Astrocyte of the cerebellum (primary cell): ENCODE measurements at regions not wholly inside any gene's neighbourhood (a gene's known extent, or its start where the extent isn't known, plus 50 kb on each side); places are given as distances from the start of the nearest gene placed in this dataset.

Experiments
- DNase-seq: peaks from one replicate; pipeline ENCODE4 v3.0.0-alpha.2; 2011; ENCODE audit warnings: low read depth
- H3K4me3 ChIP-seq: 2 replicates; pipeline ENCODE4 v1.5.1; 2011; ENCODE audit warnings: mild to moderate bottlenecking, low read depth, low read length, moderate library complexity
- in situ Hi-C: cut with HindIII; loops from 2 replicates; pipeline ENCODE4 v1.10.0; 2017; ENCODE audit warnings: low sequenced_read_pairs
- TF ChIP-seq, protein P1 (sequence below): IDR thresholded peaks from 2 replicates; pipeline ENCODE4 v1.5.1; 2012; ENCODE audit warnings: low read length, low read depth, moderate library complexity, mild to moderate bottlenecking; ENCODE audit errors: missing control alignments

DNA sequence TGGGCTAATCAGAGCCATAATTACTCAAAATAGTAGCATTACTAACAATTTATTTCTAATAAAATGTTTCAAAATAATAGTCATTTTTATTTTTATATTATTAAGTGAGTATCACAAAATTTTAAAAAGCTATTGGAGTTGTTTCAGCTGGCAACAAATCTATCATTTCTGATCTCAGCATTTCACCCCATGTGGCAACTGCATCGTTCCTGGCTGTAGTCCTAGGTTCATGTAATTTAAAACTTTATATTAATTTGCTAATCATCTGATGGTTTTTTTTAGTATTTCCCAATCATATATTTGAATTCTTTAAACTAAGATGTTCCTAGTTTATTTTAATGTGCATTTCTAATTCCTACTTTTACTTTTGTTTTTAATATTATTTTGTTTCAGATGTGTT, 293.0 kb upstream of the AKR1E2 start:
- TF ChIP-seq, protein P1, sequence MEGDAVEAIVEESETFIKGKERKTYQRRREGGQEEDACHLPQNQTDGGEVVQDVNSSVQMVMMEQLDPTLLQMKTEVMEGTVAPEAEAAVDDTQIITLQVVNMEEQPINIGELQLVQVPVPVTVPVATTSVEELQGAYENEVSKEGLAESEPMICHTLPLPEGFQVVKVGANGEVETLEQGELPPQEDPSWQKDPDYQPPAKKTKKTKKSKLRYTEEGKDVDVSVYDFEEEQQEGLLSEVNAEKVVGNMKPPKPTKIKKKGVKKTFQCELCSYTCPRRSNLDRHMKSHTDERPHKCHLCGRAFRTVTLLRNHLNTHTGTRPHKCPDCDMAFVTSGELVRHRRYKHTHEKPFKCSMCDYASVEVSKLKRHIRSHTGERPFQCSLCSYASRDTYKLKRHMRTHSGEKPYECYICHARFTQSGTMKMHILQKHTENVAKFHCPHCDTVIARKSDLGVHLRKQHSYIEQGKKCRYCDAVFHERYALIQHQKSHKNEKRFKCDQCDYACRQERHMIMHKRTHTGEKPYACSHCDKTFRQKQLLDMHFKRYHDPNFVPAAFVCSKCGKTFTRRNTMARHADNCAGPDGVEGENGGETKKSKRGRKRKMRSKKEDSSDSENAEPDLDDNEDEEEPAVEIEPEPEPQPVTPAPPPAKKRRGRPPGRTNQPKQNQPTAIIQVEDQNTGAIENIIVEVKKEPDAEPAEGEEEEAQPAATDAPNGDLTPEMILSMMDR = no peak
- in situ Hi-C loops = loop anchor here (5.0 kb wide), 1 partner anchor 49 kb away; no protein-coding TSS in a partner anchor
- no peak for DNase-seq

DNA sequence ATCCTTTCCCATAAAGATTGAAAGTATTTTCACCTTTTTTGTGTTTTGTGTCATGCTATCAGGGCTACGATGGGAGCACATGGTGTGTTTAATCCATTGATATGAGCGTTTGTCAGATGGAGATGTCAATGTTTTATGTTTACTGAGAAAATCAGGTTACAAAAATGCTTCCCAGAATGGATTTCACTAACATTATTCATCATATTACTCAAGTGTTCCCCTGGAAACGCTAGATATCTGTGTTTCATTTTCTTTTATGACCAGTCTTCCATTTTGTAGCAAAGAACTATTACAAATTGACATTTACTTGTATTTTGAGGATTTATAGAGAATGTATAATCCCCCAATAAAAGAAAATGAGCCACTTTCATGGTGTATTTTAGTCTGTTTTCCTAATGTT, 293.5 kb upstream of the AKR1E2 start:
- TF ChIP-seq, protein P1 = no peak
- in situ Hi-C loops = loop anchor here (5.0 kb wide), 1 partner anchor 50 kb away; no protein-coding TSS in a partner anchor
- no peak overlapping the region for H3K4me3 ChIP-seq
- DNase-seq = no peak

More for the DNA sequence above, 293.0 kb upstream of the AKR1E2 start:
- no peak overlapping the region for H3K4me3 ChIP-seq

DNA sequence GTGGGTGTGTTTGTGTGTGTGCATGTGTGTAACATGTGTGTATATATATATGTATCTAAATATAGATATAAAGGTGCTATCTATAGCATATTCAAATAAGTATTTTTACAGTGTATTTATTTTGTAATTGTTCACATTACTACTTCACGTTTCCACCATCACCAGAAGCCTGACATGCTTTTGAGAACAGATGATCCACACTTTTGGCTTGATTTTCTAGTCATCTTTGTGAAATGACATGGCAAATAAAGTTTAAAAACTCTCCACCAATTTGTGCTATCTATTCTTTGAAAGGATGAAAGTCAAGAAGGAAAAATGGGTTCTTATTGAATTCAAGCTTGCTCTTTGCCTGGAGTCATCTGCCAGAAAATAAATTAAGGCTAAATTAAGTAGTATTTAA, 294.0 kb upstream of the AKR1E2 start:
- DNase-seq = no peak
- in situ Hi-C loops = loop anchor here (5.0 kb wide), 1 partner anchor 50 kb away; no protein-coding TSS in a partner anchor
- TF ChIP-seq, protein P1 = no peak
- no peak overlapping the region for H3K4me3 ChIP-seq

DNA sequence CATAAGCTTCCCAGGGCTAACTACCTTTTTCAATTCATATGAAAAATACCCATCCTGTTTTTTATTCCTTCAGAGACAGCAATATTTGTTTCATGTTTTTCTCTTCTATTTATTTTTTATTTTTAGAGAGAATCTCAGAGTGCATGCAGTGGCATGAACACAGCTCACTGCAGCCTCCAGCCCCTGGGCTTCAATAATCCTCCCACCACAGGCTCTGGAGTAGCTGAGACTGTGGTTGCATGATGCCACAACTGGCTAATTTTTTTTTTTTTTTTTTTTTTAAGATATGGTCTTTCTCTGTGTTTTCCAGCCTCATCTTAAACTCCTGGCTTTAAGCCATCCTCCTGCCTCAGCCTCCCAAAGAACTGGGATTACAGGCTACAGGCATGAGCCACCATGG, 296.7 kb upstream of the AKR1E2 start:
- no peak overlapping the region for H3K4me3 ChIP-seq
- no peak for DNase-seq
- TF ChIP-seq, protein P1 = no peak
- in situ Hi-C loops = no loop called here

DNA sequence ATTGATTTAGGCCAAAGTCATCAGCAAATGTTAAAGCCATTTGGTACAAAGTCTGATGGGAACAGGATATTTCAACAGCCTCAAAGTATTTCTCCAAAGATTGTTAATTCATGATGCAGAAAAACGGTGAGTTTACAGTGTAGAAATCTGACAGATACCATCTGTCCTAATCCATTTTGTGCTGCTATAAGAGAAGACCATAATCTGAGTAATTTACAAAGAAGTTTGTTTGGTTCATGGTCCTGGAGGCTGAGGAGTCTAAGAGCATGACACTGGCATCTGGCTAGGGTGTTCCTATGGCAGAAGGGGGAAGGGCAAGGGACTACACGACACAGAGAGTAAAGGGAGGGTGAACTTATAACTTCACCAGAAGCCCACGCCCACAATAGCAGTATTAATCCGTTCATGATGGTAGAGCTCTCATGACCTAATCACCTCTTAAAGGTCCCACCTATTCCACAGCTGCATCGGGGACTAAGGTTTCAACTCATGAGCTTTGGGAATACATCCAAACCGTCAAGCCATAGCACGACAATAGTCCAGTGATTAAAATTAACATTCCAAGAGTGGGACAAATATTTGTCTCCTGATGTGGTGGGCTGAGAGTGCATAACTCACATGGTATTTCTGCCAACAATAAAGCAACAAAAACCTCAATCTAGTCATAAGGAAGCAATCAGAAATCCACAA, 298.6 kb upstream of the AKR1E2 start:
- TF ChIP-seq, protein P1 = no peak
- no peak overlapping the region for H3K4me3 ChIP-seq
- DNase-seq = peak; percentile 34
- in situ Hi-C loops = no loop called here

DNA sequence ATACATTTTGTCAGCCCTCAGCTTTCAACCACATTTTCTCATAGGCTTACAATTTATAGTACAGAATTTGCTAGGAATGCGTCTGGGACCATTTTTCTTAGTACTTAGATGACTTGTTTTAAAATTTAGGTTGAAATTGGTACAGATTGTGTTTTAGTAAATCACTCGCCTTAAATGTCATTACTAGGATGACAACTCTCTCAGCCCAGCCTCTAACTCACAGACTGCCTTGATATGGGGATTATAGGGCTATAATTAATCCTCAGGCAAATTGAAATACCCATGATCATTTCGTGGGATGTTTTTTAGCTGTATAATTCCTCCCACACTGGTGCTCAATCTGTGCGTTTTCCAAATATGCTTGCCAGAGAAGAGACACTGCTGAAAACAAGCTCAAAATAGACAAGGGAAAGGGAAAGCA, 299.7 kb upstream of the AKR1E2 start:
- no peak for DNase-seq
- in situ Hi-C loops = no loop called here
- H3K4me3 ChIP-seq = no peak overlapping the region
- TF ChIP-seq, protein P1 = no peak
